NCI-H146 treated with DMSO at 0.1 percent for 48 hours (cell line): ENCODE measurements at regions not wholly inside any gene's neighbourhood (a gene's known extent, or its start where the extent isn't known, plus 50 kb on each side); places are given as distances from the start of the nearest gene placed in this dataset.

Experiments
- DNase-seq: peaks from one replicate; lab custom pipeline; 2025; ENCODE audit not compliant: unreplicated experiment; lab: John Stamatoyannopoulos, UW

- DNase-seq: no peak
These were observed 633.7 kb downstream of the BRD1 start for GRCh38 chr22:49193901-49194465.

DNA sequence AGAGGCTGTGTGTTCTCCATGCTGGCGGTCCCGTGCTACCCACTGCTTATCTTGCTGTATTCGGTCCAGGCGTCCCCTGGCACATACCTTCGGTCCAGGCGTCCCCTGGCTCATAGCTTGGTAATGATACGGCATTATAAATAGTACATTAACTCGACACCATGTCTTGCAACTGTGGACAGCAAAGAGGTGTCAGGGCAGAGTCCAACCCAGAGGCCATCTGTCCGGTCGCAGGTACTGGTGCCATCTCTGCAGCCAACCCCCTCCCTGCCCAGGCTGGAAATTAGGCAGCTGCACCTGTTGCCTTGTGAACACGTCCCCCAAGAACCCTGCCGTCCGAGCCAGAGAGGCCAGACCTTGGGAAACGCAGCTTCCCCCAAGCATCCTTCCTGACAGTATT, 634.3 kb downstream of the BRD1 start:
- DNase-seq: no peak

DNA sequence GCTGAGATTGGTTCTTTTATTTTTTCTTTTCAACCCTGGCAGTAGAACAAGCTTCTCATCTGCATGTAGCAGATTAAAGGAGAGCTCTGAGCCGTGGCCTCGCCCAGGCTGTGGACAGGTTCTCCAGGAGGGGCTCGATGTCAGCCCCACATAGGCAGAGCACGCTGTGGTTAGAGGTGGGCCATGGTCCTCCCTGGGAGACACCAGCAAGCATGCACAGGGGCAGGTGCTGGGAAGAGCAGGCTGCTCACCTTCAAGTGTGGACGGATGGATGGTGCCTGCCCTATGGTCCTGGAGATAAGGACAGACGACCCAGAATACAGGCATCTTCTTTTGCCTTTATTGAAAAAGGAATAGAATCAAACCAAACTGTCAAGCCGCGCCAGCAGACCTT, 634.8 kb downstream of the BRD1 start:
- DNase-seq: no peak

DNA sequence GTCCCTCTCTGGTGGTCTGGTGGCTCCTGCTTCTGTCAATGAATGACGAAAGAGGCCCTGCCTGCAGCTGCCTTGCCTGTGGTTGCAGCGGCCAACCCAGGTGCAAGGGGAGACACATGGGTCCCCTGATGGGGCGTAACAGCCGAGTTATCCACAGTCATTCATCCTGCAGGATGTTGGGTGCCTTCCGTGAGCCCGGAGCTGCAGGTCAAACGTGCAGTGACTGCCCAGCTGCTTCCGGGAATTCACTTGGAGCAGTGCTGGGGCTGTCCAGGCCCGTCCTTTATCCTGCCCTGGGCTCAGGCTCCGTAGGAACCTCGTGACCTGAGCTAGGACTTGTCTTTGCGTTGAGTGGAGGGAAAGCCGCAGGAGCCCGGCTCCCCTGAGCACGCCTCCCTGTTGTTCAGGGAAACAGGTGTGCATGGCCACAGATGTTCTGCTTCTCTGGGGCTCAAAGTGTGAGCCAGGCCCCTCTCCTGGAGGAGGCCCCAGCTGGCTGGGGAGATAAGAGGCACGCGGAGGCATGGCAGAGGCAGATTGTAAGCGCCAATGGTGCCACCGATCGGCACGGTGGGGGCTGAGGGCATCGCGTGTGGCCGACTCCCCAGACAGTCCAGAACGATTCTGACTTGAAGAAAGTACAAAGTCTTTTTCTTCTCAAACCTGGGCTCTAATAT, 635.4 kb downstream of the BRD1 start:
- no peak for DNase-seq

- DNase-seq: no peak
These were observed 636.1 kb downstream of the BRD1 start for GRCh38 chr22:49191506-49191980.

DNA sequence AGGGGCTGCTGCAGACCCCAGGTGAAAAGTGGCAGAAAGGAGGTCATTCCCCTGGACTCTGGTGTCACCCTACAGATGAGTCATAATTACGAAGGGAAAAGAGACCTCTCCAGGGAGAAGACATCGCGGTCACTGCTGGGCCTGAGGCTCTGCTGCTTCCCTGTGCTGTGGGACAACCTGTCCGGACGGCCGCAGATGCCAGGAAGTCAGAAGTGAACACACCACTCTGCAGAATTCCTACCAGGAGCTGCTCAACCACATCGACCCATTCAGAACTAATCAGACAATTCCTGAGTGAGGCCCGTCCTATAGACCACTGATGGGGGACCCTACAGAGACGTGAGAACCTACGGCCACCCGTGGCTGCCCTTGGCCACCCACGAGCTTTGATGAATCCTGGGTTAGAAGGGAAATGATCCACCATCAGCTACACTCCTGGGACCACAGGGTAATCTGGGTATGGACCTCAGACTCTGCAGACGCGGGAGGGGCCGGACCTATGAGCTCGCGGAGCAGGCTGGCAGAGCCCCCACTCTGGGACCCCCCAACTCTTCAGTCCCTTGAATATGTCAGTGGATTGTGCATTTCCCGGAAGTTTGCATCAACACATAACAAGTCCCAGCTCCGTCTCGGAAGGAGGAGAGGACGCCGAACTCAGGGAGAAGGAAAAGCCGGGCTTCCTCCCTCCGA, 636.7 kb downstream of the BRD1 start:
- no peak for DNase-seq

DNA sequence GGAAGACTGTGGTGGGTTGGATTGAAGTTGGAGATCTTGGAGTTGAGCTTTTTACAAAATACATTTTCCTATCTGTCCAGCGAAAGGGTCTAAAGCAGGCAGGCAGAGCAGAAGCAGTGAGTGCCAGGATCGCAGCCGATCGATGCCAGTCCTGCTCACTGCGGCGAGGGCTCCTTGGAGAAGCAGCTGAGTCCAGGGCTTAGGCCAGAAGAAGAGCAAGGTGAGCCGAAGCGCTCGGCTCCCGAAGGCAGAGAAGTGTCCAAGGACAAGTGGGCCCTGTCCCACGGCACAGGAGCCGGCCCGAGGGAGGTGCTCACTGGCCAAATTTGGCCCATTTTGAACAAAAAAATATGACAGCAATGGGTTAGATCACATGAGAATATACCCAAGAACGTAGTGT, 637.8 kb downstream of the BRD1 start:
- DNase-seq: no peak

DNA sequence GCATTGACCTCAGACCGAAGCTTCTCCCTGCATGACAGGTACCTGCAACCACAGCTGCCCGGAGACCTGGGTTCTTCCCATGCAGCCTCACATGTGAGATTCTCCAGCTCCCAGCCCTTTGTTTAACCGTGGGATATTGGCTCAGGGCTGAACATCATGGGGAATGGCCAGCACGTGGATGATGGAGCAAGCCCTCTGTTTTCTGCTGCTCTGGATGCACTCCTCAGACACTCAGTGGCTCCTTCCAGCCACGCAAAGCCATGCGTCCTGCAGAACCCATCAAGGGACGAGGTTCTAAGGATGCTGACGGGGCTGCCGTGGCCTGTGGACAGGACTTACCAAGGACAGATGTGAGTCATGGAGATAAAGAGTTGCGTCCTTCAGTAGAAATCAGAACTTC, 639.1 kb downstream of the BRD1 start:
- no peak for DNase-seq

GRCh38 chr22:49188091-49188490, 639.6 kb downstream of the BRD1 start:
- DNase-seq: no peak

GRCh38 chr22:49186762-49187161, 640.9 kb downstream of the BRD1 start:
- no peak for DNase-seq

GRCh38 chr22:49186293-49186692, 641.4 kb downstream of the BRD1 start:
- no peak for DNase-seq

DNA sequence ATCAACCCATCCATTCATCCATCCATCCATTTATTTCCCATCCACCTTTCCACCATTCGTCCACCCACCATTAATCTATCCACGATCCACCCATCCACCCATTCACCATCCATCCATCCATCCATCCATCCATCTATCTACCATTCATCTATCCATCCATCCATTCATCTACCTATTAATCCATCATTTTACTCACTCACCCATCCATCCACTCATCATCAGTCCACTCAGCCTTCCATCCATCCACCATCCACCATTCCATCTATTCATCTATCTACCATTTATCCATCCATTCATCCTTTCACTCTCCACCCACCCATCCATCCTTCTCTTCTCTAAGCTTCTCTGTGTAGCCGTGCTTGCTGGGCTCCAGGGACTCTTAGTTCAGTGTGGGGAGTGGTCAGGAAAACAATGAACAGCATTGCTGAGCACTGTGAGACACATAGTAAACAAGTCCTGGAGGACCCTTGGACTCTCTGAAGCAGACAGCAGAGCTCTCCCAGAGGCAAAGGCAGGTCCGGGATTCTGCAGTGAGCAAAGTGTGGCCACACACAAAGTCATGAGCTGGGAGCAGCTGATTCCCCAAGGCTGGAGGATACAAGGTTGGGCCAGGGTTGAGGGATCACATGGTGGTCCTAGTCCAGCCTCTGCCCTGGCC, 642.2 kb downstream of the BRD1 start:
- no peak for DNase-seq

GRCh38 chr22:49184736-49185135, 642.9 kb downstream of the BRD1 start:
- no peak for DNase-seq

DNA sequence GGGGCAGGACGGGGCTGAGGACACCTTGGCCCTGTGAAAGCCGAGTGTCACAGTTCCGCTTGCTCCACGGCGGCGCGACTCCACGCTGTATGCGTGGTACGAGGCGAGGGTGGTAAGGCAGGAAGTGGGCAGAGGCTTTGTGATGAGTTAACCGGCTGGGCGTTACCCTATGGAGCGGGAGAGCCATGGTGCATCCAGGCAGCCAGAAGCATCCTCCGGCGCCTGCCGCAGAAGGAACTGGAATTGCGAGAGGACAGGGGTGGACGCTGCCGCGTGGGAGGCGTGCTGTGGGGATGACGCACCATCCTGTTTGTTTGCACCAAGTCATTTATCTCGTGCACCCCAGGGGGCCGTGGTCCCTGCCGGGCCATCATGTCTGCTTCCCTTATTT, 643.9 kb downstream of the BRD1 start:
- no peak for DNase-seq

DNA sequence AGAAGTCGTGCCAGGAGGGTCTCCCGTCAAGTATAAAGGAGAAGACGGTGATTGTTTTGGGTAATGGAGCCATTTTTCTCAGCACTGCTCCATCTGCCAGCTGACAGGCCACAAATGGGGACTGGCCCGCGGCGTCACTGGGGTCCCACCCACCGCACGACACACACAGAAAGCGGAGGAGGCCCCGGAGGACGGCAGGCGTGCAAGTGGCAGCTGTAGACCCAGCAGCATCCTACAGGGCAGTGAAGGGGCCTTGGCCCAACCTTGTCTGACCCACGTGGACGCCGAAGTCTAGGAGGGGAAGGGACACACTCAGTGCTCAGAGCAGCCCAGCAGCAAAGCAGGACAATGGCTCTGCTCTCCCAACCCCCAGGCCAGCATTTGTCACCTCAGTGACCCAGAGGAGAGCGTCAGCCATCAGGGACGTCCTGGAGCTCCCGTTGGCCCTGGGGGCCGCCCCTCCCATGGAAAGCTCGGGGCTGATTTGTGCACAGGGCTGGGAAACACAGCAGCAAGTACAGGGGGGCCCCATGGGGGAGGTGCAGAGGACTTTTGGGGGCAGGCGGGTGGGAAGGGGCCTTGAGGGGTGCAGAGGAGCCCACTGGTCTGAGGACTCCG, 644.4 kb downstream of the BRD1 start:
- no peak for DNase-seq

DNA sequence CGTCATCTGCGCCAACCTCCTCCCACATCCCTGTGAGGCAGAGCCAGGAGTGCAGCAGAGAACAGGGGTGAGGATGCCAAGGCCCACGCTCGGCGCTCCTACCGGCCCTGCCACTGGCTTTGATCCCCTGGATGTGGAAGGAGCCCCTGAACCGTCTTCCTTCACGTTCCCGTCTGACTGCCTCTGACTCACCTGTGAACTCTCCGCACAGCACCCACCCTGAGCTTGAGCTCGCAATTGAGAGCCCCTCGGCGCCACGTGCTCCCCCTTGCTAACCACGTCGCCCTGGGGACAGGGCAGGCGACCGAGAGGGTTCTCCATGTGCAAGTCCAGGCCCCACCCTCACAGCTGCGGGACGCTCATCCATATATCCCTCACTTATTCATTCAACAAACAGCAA, 645.3 kb downstream of the BRD1 start:
- DNase-seq: no peak

DNA sequence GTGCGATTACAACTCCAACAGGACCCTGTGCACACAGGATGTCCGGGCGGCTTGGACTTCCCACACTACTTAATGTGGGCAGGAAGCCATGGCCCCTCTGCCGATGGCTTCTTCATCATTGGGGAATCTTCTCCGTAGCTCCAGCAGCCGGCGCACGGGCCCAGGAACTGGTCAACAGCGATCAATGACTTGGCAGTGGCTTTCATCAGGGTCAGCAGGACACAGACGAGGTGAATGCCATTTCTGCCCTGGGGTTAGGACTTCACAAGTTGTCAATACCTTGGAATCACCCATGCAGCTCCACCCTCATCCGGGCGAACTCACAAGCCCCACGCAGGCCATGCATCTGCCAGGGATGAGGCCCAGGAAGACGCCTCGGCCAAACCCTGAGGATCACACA, 645.7 kb downstream of the BRD1 start:
- no peak for DNase-seq

DNA sequence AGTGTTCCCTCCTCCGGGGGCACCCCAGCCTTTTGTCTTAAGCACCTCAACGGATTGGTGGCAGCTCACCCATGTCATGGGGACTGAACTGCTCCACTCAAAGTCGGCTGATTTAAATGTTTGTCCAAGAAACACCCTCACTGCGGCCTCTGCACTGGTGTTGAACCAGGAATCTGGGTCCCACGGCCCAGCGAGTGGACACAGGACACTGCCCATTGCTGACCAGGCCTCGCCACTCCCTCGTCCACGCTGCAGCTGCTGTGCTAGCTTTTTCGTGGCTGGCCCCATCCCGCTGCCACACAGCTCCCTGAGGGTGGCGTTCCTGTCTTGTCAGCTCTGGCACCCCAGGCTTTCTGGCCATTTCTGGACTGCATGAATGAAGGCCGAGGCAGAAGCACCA, 646.2 kb downstream of the BRD1 start:
- no peak for DNase-seq

DNA sequence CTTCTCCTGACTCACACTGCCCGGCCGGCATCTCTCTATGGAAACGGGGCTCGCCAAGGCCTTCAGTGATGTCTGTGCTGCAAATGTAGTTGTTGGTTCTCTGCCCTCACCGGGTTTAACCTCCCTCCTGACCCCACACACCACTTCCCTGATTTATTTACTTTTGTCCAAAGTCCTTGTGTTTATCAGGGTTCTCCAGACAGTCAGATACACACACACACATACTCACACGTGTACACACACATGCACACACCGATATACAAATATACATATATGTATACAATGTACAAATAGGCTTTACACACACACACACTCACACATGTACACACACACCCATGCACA, 647.0 kb downstream of the BRD1 start:
- DNase-seq: no peak

- DNase-seq: no peak
These were observed 647.6 kb downstream of the BRD1 start for GRCh38 chr22:49179886-49180682.

- DNase-seq: no peak
These were observed 648.5 kb downstream of the BRD1 start for GRCh38 chr22:49179175-49179574.
